Natural killer cell treated with Interleukin-12 subunit alpha and Interleukin-12 subunit beta and Interleukin-15 and Interleukin-18, amount 100 ng/mL, for 72 hours (primary cell): ENCODE measurements at regions not wholly inside any gene's neighbourhood (a gene's known extent, or its start where the extent isn't known, plus 50 kb on each side); places are given as distances from the start of the nearest gene placed in this dataset.

Experiments used
- ATAC-seq, 2 donors: fragments of 150-1000 bp; cut with Tn5 transposase in 1 of 2; sonication (Bioruptor Pico), chemical (Tn5 transposase) in 1 of 2; 2 replicates each; pipeline ENCODE4 v1.10.0; 2021
- DNase-seq: peaks from one replicate; pipeline ENCODE4 v3.0.0; 2022; ENCODE audit warnings: low spot score
- H3K27ac Mint-ChIP-seq, 2 donors: 1 replicate in 1 of 2; 2 replicates in 1 of 2; pipeline ENCODE4 v1.8.0; 2022; ENCODE audit warnings: mixed read lengths in 2 of 2, mild to moderate bottlenecking in 1 of 2, moderate library complexity in 1 of 2
- H3K27me3 Mint-ChIP-seq, 2 donors: 1 replicate in 1 of 2; 2 replicates in 1 of 2; pipeline ENCODE4 v1.8.0; 2022; ENCODE audit warnings: mixed read lengths in 2 of 2
- H3K36me3 Mint-ChIP-seq: one replicate; pipeline ENCODE4 v1.8.0; 2022; ENCODE audit warnings: mixed read lengths
- H3K4me1 Mint-ChIP-seq, 2 donors: 1 replicate in 1 of 2; 2 replicates in 1 of 2; pipeline ENCODE4 v1.8.0; 2022; ENCODE audit warnings: low read depth in 2 of 2, mixed read lengths in 2 of 2, mild to moderate bottlenecking in 1 of 2
- H3K4me3 Mint-ChIP-seq: one replicate; pipeline ENCODE4 v1.8.0; 2022; ENCODE audit warnings: mixed read lengths
- H3K9me3 Mint-ChIP-seq: 2 replicates; pipeline ENCODE4 v1.8.0; 2022; ENCODE audit warnings: mixed read lengths

DNA sequence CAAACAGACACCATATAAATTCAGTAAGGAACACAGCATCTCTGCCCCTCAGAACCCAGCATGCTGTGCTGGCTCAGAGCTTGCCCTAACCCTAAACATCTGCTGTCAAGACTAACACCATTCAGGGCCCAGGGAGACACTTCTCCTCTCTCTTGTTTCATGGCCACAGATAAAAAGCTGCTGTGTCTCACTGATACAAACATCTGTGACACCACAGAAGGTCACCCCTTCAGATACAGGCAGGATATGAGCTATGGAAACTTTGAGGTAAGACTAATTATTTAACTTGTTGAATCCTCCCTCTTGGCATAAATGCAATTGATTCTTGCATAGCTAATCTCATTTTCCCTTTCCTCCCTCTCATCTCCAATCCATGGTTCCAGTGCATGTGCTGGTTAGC lies 61.6 kb upstream of the GPR12 start:
- DNase-seq, result no peak
- H3K4me1 Mint-ChIP-seq, result no peaks in the 10 kb centered on the region
- H3K27me3 Mint-ChIP-seq, result peaks cover 4 to 6% of the 10 kb centered on the region in 2 donors
- H3K9me3 Mint-ChIP-seq, result no peaks in the 10 kb centered on the region
- H3K27ac Mint-ChIP-seq, result no peak overlapping the region
- no peak overlapping the region for H3K4me3 Mint-ChIP-seq
- H3K36me3 Mint-ChIP-seq, result no peaks in the 10 kb centered on the region
- ATAC-seq, result peak in 1 of 2 donors; percentile 11

DNA sequence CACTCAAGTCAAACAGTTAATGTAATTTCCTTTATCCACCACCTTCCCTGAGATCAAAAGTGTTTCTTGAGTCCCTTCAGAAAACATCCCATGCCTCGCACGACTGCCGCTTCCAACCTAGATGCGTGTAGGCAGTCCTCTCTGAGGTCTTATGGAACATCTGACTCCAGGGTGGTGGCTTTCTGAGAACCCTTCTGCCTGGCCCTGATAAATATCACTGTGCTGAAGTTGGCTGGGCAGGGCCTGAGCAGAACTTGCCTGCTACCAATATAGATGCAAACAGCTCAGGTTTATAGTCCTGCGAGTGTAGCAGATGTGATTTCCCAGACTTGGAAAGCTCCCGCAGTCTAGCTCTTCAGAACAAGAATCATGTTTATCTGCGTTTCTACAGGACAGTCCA lies 61.1 kb upstream of the GPR12 start:
- H3K36me3 Mint-ChIP-seq, result no peaks in the 10 kb centered on the region
- no peak for ATAC-seq
- no peaks in the 10 kb centered on the region for H3K9me3 Mint-ChIP-seq
- H3K4me1 Mint-ChIP-seq, result no peaks in the 10 kb centered on the region
- no peak overlapping the region for H3K27ac Mint-ChIP-seq
- DNase-seq, result no peak
- H3K27me3 Mint-ChIP-seq, result peaks cover 2 to 6% of the 10 kb centered on the region in 2 donors
- H3K4me3 Mint-ChIP-seq, result no peak overlapping the region

DNA sequence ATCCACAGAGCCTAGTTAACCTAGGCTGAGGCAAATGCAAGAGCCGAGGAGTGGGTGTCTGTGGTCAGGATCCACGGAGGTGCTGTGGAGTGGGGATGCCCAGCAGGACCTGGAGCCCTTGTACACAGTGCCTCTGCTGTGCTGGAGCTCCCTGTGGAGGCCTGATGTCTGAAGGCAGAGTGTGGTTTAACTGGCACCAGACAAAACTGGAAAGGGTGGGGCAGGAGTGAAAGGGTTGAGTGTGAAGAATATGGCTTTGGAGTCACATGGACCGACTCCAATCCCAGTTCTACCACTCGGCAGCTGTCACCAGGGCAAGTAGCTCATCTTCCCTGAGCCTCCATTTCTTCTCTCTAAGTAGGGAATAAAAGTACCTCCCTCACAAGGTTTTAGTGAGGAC lies 60.3 kb upstream of the GPR12 start:
- no peak overlapping the region for H3K27ac Mint-ChIP-seq
- DNase-seq (no peak), ATAC-seq (peak; percentile 10 to 21)
- H3K36me3 Mint-ChIP-seq, result no peaks in the 10 kb centered on the region
- H3K4me3 Mint-ChIP-seq, result no peak overlapping the region
- H3K9me3 Mint-ChIP-seq, result no peaks in the 10 kb centered on the region
- peaks cover 2 to 6% of the 10 kb centered on the region in 2 donors for H3K27me3 Mint-ChIP-seq
- no peaks in the 10 kb centered on the region for H3K4me1 Mint-ChIP-seq

DNA sequence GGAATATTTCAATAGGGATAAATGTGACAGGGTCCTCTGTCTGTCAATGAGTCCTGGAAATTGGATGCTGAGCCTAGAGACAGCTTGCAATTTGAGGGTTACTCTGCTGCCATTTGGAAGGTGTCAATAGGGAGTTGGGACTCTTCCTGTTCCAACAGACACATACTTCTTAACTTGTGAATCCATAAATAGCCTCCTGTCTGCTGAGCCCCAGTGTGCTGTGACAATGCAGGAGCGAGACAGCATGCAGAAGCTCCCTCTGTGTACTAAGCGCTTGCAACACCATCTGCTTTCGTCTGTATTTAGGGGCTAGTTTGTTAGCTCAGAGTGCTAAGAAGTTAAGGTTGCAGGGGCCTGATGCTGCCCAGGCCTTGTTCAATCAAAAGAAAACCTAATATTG lies 58.5 kb upstream of the GPR12 start:
- ATAC-seq (no peak), DNase-seq (no peak)
- Mint-ChIP-seq H3K9me3 (no peaks in the 10 kb centered on the region), H3K4me3 (no peak overlapping the region), H3K36me3 (no peaks in the 10 kb centered on the region), H3K27me3 (peaks cover 10 to 15% of the 10 kb centered on the region in 2 donors), H3K4me1 (no peaks in the 10 kb centered on the region), H3K27ac (no peak overlapping the region)

DNA sequence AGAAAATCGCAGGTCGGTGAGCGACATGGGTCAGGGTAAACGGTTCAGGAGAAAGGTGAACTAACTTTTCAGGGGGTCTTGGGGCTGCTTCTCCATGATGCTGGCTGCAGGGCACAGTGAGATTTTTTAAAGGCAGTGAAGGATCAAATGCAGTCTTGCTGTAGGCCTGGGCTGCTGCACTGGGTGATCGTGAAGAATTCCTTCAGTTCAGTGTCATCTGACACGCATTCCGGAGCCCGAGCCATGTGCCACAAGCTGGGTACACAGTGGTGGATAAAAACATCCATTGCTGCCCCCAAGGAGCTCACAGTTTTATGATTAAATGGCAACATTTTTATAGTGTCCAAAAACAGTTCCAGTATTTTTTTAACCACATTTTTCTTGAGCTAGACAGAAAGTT lies 56.3 kb upstream of the GPR12 start:
- no peaks in the 10 kb centered on the region for H3K36me3 Mint-ChIP-seq
- H3K9me3 Mint-ChIP-seq, result no peaks in the 10 kb centered on the region
- H3K27ac Mint-ChIP-seq, result no peak overlapping the region
- no peak overlapping the region for H3K4me3 Mint-ChIP-seq
- no peaks in the 10 kb centered on the region for H3K4me1 Mint-ChIP-seq
- DNase-seq (no peak), ATAC-seq (no peak)
- peaks cover 14 to 22% of the 10 kb centered on the region in 2 donors for H3K27me3 Mint-ChIP-seq

DNA sequence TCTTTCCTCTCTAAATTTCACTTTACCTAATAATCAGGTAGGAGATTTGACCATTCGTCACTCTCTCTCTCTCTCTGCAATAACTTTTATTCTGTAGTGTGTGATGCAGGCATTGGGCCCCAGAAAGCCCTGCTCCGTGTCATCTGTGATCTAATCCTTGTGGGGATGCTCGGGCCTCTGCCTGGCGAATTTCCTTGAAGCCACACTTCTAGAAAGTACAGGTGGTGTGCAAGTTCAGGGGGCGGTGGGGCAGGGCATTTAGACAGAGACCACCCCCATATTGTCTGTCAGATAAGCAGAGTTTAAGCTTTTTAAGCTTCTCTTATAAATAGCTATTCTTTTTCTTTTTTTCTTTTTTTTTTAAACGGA lies 53.4 kb upstream of the GPR12 start:
- no peak for DNase-seq
- H3K27ac Mint-ChIP-seq, result no peak overlapping the region
- peaks cover 26 to 36% of the 10 kb centered on the region in 2 donors for H3K27me3 Mint-ChIP-seq
- no peaks in the 10 kb centered on the region for H3K36me3 Mint-ChIP-seq
- no peaks in the 10 kb centered on the region for H3K9me3 Mint-ChIP-seq
- ATAC-seq, result no peak
- H3K4me3 Mint-ChIP-seq, result no peak overlapping the region
- no peaks in the 10 kb centered on the region for H3K4me1 Mint-ChIP-seq

DNA sequence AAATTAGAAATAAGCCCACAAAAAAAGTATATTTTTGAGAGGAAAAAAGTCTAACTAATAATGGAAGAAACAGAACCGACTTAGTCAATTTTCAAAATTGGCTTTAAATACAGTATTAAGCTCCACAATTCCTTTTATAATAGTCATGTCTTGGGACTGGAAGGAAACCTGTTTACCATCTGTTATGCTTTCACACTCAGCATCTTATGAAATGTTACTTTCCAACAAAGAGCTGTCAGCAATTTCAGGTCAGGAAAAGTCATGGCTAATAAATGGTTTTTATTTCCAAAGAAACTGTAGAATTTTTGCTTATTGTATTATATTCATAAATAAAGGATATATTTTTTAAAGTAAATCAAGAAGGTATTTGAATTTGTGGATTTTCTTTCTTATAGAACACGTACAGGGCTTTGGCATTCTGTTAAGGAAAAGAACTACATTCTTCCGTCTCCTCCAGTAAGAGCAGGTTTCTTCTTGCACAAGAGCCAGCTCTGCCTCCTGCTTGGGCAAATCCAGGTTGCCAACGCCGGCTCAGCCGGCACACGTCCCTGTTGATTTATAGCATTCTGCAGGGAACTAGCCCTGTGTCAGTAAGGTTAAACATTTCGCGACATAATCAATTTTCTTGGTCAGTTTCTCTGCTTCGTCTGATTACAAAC lies 52.9 kb upstream of the GPR12 start:
- H3K36me3 Mint-ChIP-seq, result no peaks in the 10 kb centered on the region
- no peak for DNase-seq
- ATAC-seq, result no peak
- H3K27ac Mint-ChIP-seq, result no peak overlapping the region
- H3K4me3 Mint-ChIP-seq, result no peak overlapping the region
- H3K9me3 Mint-ChIP-seq, result no peaks in the 10 kb centered on the region
- no peaks in the 10 kb centered on the region for H3K4me1 Mint-ChIP-seq
- H3K27me3 Mint-ChIP-seq, result peaks cover 29 to 40% of the 10 kb centered on the region in 2 donors

DNA sequence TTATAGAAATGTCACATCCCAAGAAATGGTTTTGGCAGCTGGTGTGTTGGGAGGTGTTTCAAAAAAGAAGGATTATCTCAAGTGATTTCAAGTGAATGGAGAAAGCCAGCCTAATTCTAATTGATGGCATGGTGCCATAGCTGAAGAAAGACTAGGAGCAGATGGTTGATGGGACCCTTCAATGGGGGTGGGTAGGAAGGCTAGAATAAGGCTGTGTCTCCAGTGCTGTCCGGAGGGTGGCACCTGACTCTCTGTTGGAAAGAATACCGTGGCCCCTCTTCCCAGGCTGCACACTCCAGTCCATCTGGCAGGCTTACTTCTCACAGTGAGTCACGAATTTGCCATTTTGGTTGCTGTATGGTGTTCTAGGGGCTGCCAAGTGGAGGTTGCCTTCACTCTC lies 51.0 kb upstream of the GPR12 start:
- H3K9me3 Mint-ChIP-seq, result no peaks in the 10 kb centered on the region
- H3K27me3 Mint-ChIP-seq, result peaks cover 36 to 52% of the 10 kb centered on the region in 2 donors
- H3K4me3 Mint-ChIP-seq, result no peak overlapping the region
- H3K27ac Mint-ChIP-seq, result no peak overlapping the region
- no peaks in the 10 kb centered on the region for H3K36me3 Mint-ChIP-seq
- no peaks in the 10 kb centered on the region for H3K4me1 Mint-ChIP-seq
- ATAC-seq (no peak), DNase-seq (no peak)
